K562 (cell line): ENCODE measurements at regions not wholly inside any gene's neighbourhood (a gene's known extent, or its start where the extent isn't known, plus 50 kb on each side); places are given as distances from the start of the nearest gene placed in this dataset.
A peak's percentile ranks its signal among the peaks of the same experiment; 100 is the strongest.

Source experiments
- ATAC-seq: fragments of 200-7000 bp; cut with Tn5 transposase; 3 replicates; pipeline ENCODE4 v1.9.1; 2020; ENCODE audit warnings: moderate library complexity
- BruUV-seq: library from RNA; stranded (reverse); fragments of 400-500 nt; replicated peaks from 2 replicates; lab custom pipeline; 2021; lab: Mats Ljungman, UMichigan
- CTCF ChIA-PET: fragments of 300-600 bp; formaldehyde crosslinking; extraction: SDS; loops from one replicate; lab custom pipeline; 2021; ENCODE audit warnings: low intra/inter-chr PET ratio; lab: Yijun Ruan, JAX
- POLR2A ChIA-PET: fragments of 300-600, 350-650 bp; sonication (Branson Sonifier 250); formaldehyde crosslinking; extraction: SDS; loops from one replicate; lab custom pipeline; 2021; ENCODE audit warnings: antibody characterized with exemption, inconsistent platforms; lab: Yijun Ruan, JAX
- DNase-seq, 4 experiments: peaks; one replicate each; pipeline versions ENCODE4 v3.0.0 to v3.0.0-alpha.2; 2011 to 2018; ENCODE audit warnings: low spot score in 3 of 4, mixed read lengths in 3 of 4; ENCODE audit errors: extremely low read depth in 1 of 4
- FAIRE-seq: peaks from 2 replicates; lab custom pipeline; 2011; peaks lifted over from hg19 to GRCh38; lab: Jason Lieb, UNC
- H2AFZ ChIP-seq: 2 replicates; pipeline ENCODE4 v1.6.0; 2011; ENCODE audit warnings: low read depth, low read length, control low read depth, inconsistent platforms
- H3K27ac ChIP-seq: fragments of 200-600 bp; 3 replicates; pipeline ENCODE4 v1.8.0; 2011; ENCODE audit warnings: low read depth, mild to moderate bottlenecking, control low read depth, inconsistent platforms, low read length, moderate library complexity, mixed read lengths; ENCODE audit errors: extremely low read depth
- H3K27me3 ChIP-seq, 2 experiments: fragments of 300-600 bp in 1 of 2; 2 replicates in 1 of 2; 3 replicates in 1 of 2; pipeline versions ENCODE4 v1.6.0 to v1.8.0; 2011; ENCODE audit warnings: inconsistent platforms in 2 of 2, low read length in 2 of 2, mild to moderate bottlenecking in 1 of 2, mixed read lengths in 1 of 2, moderate library complexity in 1 of 2; ENCODE audit not compliant: control insufficient read depth in 2 of 2, insufficient read depth in 2 of 2
- H3K36me3 ChIP-seq: fragments of 300-600 bp; 3 replicates; pipeline ENCODE4 v1.8.0; 2011; ENCODE audit warnings: mild to moderate bottlenecking, low read length, inconsistent platforms; ENCODE audit not compliant: control insufficient read depth, insufficient read depth
- H3K4me1 ChIP-seq, 2 experiments: fragments of 200-600 bp in 1 of 2; replicated peaks in 1 of 2; 2 replicates in 1 of 2; 3 replicates in 1 of 2; pipeline versions ENCODE4 v1.5.1 to v1.8.0; 2011; ENCODE audit warnings: inconsistent platforms in 2 of 2, low read length in 2 of 2, mild to moderate bottlenecking in 1 of 2, mixed read lengths in 1 of 2, moderate library complexity in 1 of 2; ENCODE audit not compliant: control insufficient read depth in 2 of 2, insufficient read depth in 2 of 2
- H3K4me2 ChIP-seq: 2 replicates; pipeline ENCODE4 v1.6.1; 2011; ENCODE audit warnings: low read length, control low read depth, inconsistent platforms, mixed read lengths; ENCODE audit not compliant: insufficient read depth
- H3K4me3 ChIP-seq: fragments of 200-600 bp; sonication (generic), shearing (Covaris generic); 2 replicates; pipeline ENCODE4 v1.5.1; 2016; ENCODE audit warnings: control low read depth, inconsistent platforms
- H3K79me2 ChIP-seq: fragments of 200-600 bp; 3 replicates; pipeline ENCODE4 v1.8.0; 2011; ENCODE audit warnings: low read length, inconsistent platforms; ENCODE audit not compliant: control insufficient read depth, insufficient read depth
- H3K9ac ChIP-seq, 2 experiments: 2 replicates each; pipeline versions ENCODE4 v1.6.0 to v1.6.1; 2011; ENCODE audit warnings: low read depth in 2 of 2, low read length in 2 of 2, control low read depth in 1 of 2, inconsistent platforms in 1 of 2, mild to moderate bottlenecking in 1 of 2, mixed read lengths in 1 of 2; ENCODE audit not compliant: insufficient read depth in 1 of 2
- H3K9me1 ChIP-seq: one replicate; pipeline ENCODE4 v1.6.0; 2011; ENCODE audit warnings: inconsistent platforms, mild to moderate bottlenecking, low read length, moderate library complexity; ENCODE audit not compliant: control insufficient read depth, insufficient read depth
- H3K9me3 ChIP-seq: replicated peaks from 2 replicates; pipeline ENCODE4 v1.5.1; 2011; ENCODE audit warnings: low read depth, low read length, inconsistent platforms; ENCODE audit not compliant: control insufficient read depth, insufficient read depth
- H4K20me1 ChIP-seq: replicated peaks from 2 replicates; pipeline ENCODE4 v1.6.1; 2011; ENCODE audit warnings: low read length, inconsistent platforms, mixed read lengths; ENCODE audit not compliant: control insufficient read depth, insufficient read depth
- CC2D1A ChIP-seq: fragments of 450-650 bp; IDR thresholded peaks from 2 replicates; pipeline ENCODE4 v1.6.1; 2017; ENCODE audit warnings: mild to moderate bottlenecking
- E2F6 ChIP-seq, 2 experiments: IDR thresholded peaks; 2 replicates each; pipeline ENCODE4 v1.6.1; 2011; ENCODE audit warnings: borderline replicate concordance in 1 of 2, control low read depth in 1 of 2, low read depth in 1 of 2, low read length in 1 of 2, mild to moderate bottlenecking in 1 of 2, mixed read lengths in 1 of 2, moderate library complexity in 1 of 2; ENCODE audit not compliant: insufficient read depth in 1 of 2, insufficient read length in 1 of 2, poor library complexity in 1 of 2, severe bottlenecking in 1 of 2; ENCODE audit errors: extremely low read depth in 1 of 2
- EGR1 ChIP-seq: fragments of 450-650 bp; conservative IDR thresholded peaks from 2 replicates; pipeline ENCODE4 v1.6.1; 2017; ENCODE audit warnings: mild to moderate bottlenecking
- EZH2 ChIP-seq: IDR thresholded peaks from 2 replicates; pipeline ENCODE4 v1.6.1; 2012; ENCODE audit warnings: low read depth, mild to moderate bottlenecking, inconsistent platforms, low read length, borderline replicate concordance
- FUS ChIP-seq: fragments of 200-400 bp; formaldehyde crosslinking; optimal IDR thresholded peaks from 2 replicates; pipeline ENCODE3; 2017; ENCODE audit warnings: low read depth, low read length
- HCFC1 ChIP-seq: IDR thresholded peaks from 2 replicates; pipeline ENCODE4 v1.6.1; 2012; ENCODE audit warnings: low read depth, low read length, improper control_type of control experiment
- L3MBTL2 ChIP-seq: fragments of 450-650 bp; IDR thresholded peaks from 2 replicates; pipeline ENCODE4 v1.6.1; 2016; ENCODE audit warnings: mild to moderate bottlenecking, moderate library complexity
- MNT ChIP-seq, 2 experiments: fragments of 450-650 bp; conservative IDR thresholded peaks; 2 replicates each; pipeline ENCODE4 v1.6.1; 2017; ENCODE audit warnings: mild to moderate bottlenecking in 2 of 2, moderate library complexity in 2 of 2
- RBFOX2 ChIP-seq: fragments of 200-400 bp; formaldehyde crosslinking; IDR thresholded peaks from 2 replicates; pipeline ENCODE4 v1.6.1; 2017; ENCODE audit warnings: low read depth, mild to moderate bottlenecking, low read length, moderate library complexity
- USF2 ChIP-seq: sonication (generic); formaldehyde crosslinking; IDR thresholded peaks from 2 replicates; pipeline ENCODE4 v1.5.0; 2020; ENCODE audit warnings: missing genetic modification reagents
- ZNF197 ChIP-seq: fragments of 200-800 bp; sonication (Bioruptor generic); IDR thresholded peaks from 2 replicates; pipeline ENCODE4 v1.6.1; 2016; ENCODE audit warnings: low read depth, missing genetic modification characterization, missing compliant biosample characterization
- ZNF253 ChIP-seq: fragments of 250-450 bp; sonication (Bioruptor Pico); conservative IDR thresholded peaks from 2 replicates; pipeline ENCODE4 v1.6.1; 2021; ENCODE audit warnings: mild to moderate bottlenecking
- ZNF280A ChIP-seq: fragments of 450-650 bp; IDR thresholded peaks from 2 replicates; pipeline ENCODE4 v1.6.1; 2018; ENCODE audit warnings: mild to moderate bottlenecking, low read depth; ENCODE audit not compliant: partially characterized antibody
- WGBS: fragments of 100-300 bp; shearing (Covaris generic); methylation state at CpG from one replicate; pipeline ENCODE4 v1.1.6; 2016; ENCODE audit warnings: low coverage, mixed read lengths; ENCODE audit not compliant: insufficient coverage; ENCODE audit errors: missing lambda C conversion rate; 5-methylcytosine and 5-hydroxymethylcytosine counted together
- in situ Hi-C: fragments of 300-500 bp; cut with MboI; formaldehyde crosslinking; loops from 4 replicates; pipeline ENCODE4 v1.15.0; 2018; ENCODE audit warnings: inconsistent platforms, mixed read lengths
- intact Hi-C: fragments of 100-400 bp; cut with micrococcal nuclease; formaldehyde crosslinking; loops from 2 replicates; pipeline ENCODE4 v1.14.2; 2022

- TF ChIP-seq MNT (conservative IDR thresholded peaks at IDR 0.05) = no peak
- no peak for TF ChIP-seq EGR1
These were observed 132.7 kb upstream of the MYCN start (continued) for GRCh38 chr2:15807418-15808203.

GRCh38 chr2:15808204-15808910 lies 132.0 kb upstream of the MYCN start:
- H3K27ac ChIP-seq = no peak overlapping the region
- H2AFZ ChIP-seq = no peak overlapping the region
- in situ Hi-C loops (no loop called here), intact Hi-C loops (no loop called here)
- DNase-seq (peak; percentile 22 to 25 (median 22)), ATAC-seq (peak; percentile 58), FAIRE-seq (no peak)
- no peaks in the 10 kb centered on the region; the same call in 1 of the 2 replicates for H4K20me1 ChIP-seq
- POLR2A ChIA-PET = interaction anchor here (1.0 kb wide), 1 partner anchor 17 kb away, joined by 4 read pairs; no protein-coding TSS in a partner anchor
- H3K79me2 ChIP-seq = no peaks in the 10 kb centered on the region
- H3K4me2 ChIP-seq = no peak overlapping the region; the same call in 1 of the 2 replicates
- no peaks in the 10 kb centered on the region for H3K36me3 ChIP-seq
- 3% methylated on average over 23 of the region's 28 CpGs for WGBS
- BruUV-seq = no TSS peak
- peaks cover 45 to 62% of the 10 kb centered on the region in 2 experiments; a peak in 4 of 5 replicates for H3K27me3 ChIP-seq
- no peaks in the 10 kb centered on the region for H3K9me3 ChIP-seq
- CTCF ChIA-PET = no interaction called here
- H3K4me3 ChIP-seq = no peak overlapping the region
- no peak overlapping the region for H3K9ac ChIP-seq
- no peaks in the 10 kb centered on the region for H3K9me1 ChIP-seq
- H3K4me1 ChIP-seq = peaks cover 0 to 3% of the 10 kb centered on the region in 2 experiments; a peak in 1 of 5 replicates
- no peak for TF ChIP-seq ZNF197 (CRISPR knock-in tag)
- TF ChIP-seq FUS = no peak
- no peak for TF ChIP-seq ZNF253 (CRISPR knock-in tag)
- TF ChIP-seq L3MBTL2 = peak; percentile 31; the same call in 1 of the 2 replicates
- TF ChIP-seq RBFOX2 = no peak
- peak in 1 of 2 experiments; percentile 38 for TF ChIP-seq E2F6 (IDR thresholded peaks at IDR 0.05; ENCODE audit: borderline replicate concordance in 1 of 2, extremely low read depth in 1 of 2, insufficient read depth in 1 of 2, insufficient read length in 1 of 2, low read depth in 1 of 2, low read length in 1 of 2, poor library complexity in 1 of 2, severe bottlenecking in 1 of 2)
- TF ChIP-seq EZH2 = 0 out of 2 replicates have a peak, but pooled peaks have one; percentile 66
- no peak for TF ChIP-seq CC2D1A
- TF ChIP-seq USF2 = no peak
- no peak for TF ChIP-seq ZNF280A
- no peak for TF ChIP-seq HCFC1
